ENCODE measurements at regions not wholly inside any gene's neighbourhood (a gene's known extent, or its start where the extent isn't known, plus 50 kb on each side); places are given as distances from the start of the nearest gene placed in this dataset.

DNA sequence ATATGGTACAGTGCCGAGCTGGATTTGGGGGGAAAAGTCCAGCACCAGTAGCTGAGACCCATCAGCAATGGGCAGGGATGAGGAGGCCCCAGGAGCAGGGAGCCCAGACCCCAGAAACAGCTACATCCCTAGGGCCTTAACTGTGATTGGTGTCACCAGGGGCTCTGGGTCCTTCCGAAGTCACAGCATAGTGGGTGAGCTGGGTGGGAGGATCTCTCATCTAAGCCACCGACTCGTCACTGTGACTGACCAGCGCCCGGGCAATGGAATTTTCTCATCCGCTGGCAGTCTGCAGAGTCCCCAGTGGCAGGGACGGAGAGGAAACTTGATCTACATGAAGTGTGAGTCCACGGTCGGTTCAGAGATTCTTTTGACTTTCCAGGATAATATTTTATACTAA, 186.5 kb downstream of the SH3BP4 start:
- DNase-seq, result no peak
- in situ Hi-C loops (cut with HindIII; ENCODE audit: low pct_ligation_motif_present, low pct_unique_long_range_greater_than_20kb, low sequenced_read_pairs), result no loop called here

DNA sequence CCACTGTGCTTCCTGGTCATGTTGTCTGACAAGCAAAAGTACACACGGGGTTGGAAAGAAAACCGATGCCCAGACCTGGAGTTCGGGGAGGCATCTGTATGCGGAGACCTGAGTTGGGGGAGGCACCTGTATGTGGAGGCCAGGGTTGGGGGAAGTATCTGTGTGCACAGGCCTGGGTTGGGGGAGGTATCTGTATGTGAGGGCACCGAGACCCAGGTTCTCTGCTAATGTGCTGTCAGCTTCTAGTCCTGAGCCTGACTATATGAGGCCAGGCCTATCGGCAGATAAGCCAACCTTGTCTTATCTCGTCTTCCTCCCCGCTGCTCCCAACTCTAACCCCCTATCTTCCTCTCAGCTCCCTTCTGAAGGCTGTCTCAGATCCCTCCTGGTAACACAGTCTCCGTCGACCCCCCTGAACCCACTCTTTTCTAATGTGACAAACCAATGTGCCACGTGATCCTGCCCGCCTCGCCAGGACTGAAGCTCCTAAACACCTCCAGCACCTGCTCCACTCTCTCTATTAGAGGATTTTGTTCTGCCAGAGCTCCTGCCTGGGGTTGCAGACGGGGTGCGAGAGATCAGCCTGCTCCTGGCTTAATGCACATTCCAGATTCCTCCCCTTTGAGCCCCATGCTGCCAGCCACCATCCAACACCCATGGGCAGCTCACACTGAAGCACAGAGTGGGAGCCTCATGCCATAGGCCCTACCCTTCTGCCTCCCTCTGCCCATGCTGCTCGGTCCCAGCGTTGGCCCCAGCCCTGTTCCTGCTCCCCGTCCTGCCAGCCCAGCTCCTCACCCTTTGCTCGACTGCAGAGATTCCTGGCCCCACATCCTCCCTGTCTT, 188.4 kb downstream of the SH3BP4 start:
- in situ Hi-C loops (cut with HindIII; ENCODE audit: low pct_ligation_motif_present, low pct_unique_long_range_greater_than_20kb, low sequenced_read_pairs), result no loop called here
- DNase-seq, result no peak

DNA sequence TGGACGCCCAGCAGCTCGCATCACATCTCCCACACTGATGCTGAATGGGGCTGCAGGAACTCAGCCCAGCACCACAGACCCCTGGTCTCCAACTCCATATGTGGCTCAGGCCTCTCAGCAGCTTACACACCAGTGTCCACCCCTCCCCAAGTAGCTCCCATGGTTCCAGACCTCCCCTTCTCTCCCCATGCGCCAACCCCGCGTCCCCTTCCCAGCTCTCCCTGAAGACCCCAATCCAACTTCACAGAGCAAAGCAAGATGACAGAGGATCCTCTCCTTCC, 188.9 kb downstream of the SH3BP4 start:
- DNase-seq, result no peak
- in situ Hi-C loops (cut with HindIII; ENCODE audit: low pct_ligation_motif_present, low pct_unique_long_range_greater_than_20kb, low sequenced_read_pairs), result no loop called here

DNA sequence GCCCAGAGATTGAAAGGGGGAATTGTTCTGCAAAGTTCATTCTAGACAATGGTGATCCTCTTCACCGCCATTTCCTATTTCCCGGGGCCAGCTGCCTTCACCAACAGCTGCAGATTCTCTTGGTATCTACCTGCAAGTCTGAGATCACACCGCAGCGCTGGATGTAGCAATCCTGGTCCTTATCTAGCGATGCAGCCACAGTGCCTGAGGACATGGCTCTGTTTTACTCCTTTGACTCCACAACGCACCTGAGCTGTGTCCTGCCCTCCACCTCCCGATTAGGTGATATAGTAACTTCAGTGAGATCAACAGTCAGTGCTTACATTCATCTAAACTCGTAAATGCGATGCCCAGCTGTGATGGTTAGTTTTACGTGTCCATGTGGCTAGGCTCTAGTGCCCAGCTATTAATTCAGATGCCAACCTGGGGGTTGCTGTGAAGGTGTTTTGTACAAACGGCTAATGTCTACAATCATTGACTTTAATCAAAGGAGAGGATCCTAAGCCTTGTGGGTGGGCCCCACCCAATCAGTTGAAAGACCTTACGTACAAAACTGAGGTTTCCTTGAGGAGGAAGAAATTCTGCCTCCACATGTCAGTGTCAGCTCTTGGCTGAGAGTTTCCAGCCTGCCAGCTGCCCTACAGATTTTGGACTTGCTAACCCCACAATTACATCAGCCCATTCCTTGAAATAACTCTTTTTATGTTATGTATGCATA, 189.8 kb downstream of the SH3BP4 start:
- no peak for DNase-seq
- in situ Hi-C loops (cut with HindIII; ENCODE audit: low pct_ligation_motif_present, low pct_unique_long_range_greater_than_20kb, low sequenced_read_pairs), result no loop called here

DNA sequence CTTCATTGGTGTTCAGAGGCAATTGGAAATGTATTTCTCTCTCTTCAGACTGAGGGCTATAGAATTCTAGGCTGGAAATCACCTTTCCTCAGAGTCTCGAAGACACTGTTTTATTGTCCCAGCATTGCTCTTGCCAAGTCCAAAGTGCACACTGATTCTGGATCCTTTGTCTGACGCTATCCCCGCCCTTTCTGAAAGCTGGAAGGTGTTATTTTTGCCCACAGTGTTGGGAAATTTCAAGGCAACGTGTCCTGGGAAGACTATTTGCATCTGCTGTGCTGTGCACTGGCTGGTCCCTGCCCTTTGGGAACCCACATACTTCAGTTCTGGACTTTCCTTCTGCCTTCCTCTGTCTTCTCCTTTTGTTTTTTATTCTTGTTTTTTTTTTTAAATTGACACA, 190.8 kb downstream of the SH3BP4 start:
- DNase-seq, result no peak
- in situ Hi-C loops (cut with HindIII; ENCODE audit: low pct_ligation_motif_present, low pct_unique_long_range_greater_than_20kb, low sequenced_read_pairs), result no loop called here

DNA sequence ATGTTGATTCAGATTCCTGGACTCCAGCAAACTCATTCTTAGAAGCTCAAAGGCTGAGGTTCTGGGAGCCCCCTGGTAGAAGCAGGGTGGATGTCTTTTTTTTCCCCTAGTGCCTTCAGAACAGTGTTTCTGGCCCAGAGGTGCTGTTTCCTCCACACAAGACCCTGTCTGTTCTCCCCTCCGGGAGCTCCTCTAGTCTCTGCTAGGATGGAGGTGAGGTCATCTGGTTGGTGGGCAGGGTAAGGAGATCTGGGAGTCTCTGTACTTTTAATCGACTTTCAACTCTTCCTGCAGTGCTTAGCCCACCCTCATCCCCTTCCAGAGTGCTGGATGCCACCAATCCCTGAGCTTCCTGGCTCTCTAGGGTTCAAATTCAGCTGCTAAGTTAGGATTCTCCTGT, 192.0 kb downstream of the SH3BP4 start:
- DNase-seq, result no peak
- in situ Hi-C loops (cut with HindIII; ENCODE audit: low pct_ligation_motif_present, low pct_unique_long_range_greater_than_20kb, low sequenced_read_pairs), result no loop called here

DNA sequence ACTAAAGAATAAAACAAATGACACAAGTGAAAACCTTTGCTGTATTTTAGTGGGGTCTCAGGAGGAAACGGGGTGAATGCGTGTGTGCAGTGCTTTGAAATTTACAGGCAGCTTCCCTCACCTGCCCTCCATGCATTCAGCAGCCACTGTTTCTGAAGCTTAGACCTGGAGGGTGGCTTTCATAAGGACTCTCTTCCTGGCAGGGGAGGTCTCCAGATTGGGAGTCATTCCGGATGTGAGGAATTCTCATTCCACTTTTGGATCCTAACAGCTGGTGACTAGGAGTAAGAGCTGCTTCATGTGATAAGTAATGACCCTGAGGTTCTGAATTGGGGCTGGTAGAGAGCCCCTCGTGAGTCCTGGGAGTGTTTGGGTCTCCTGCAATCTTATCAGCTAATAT, 192.5 kb downstream of the SH3BP4 start:
- in situ Hi-C loops (cut with HindIII; ENCODE audit: low pct_ligation_motif_present, low pct_unique_long_range_greater_than_20kb, low sequenced_read_pairs), result no loop called here
- DNase-seq, result no peak

DNA sequence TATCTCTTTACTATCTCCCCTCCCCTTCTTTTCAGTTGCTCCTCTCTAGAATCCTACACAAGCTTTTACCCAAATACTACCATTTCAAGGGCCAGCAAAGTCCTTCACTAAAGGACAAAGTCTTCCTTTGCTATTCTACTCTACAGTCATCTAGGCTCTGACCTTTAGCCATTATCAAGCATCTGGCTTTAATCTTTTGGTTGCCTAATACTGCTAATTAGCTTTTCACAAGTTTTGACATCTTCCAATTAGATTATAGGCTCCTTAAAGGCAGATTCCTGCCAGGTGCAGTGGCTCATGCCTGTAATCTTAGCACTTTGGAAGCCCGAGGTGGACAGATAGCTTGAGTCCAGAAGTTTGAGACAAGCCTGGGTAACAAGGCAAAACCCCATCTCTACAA, 194.4 kb downstream of the SH3BP4 start:
- no peak for DNase-seq
- in situ Hi-C loops (cut with HindIII; ENCODE audit: low pct_ligation_motif_present, low pct_unique_long_range_greater_than_20kb, low sequenced_read_pairs), result no loop called here

DNA sequence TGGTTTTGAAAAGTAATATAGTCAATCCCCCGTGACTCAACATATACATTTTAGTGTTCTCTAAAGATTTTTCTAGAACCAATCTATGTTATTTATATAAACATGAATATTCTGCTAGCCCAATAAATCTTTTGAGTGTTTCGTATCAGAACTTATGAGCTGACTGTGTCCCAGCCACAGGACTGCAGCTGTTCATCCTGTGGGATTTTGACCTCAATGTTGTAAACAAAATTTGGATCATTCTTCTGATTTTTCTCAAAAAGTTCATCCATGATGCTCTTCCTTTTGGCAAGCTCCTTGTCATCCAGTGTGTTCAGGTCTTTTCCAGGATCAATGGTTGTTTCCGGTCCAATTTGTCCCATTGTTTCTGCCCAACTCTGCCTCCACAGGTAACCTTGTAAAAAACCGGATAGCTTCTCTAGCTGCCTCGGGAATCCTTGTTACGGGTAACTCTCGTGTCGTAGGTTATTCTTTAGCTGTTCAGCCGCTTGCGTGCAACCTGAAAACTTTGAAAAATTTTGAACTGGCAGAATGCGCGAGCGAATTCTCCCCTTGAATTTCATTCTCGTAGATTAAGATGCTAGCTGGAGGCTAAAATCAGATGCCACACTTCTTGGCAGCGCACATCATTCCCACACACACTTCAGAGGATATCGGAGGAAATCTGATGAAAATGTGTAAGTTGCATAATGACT, 195.2 kb downstream of the SH3BP4 start:
- no peak for DNase-seq
- in situ Hi-C loops (cut with HindIII; ENCODE audit: low pct_ligation_motif_present, low pct_unique_long_range_greater_than_20kb, low sequenced_read_pairs), result no loop called here

DNA sequence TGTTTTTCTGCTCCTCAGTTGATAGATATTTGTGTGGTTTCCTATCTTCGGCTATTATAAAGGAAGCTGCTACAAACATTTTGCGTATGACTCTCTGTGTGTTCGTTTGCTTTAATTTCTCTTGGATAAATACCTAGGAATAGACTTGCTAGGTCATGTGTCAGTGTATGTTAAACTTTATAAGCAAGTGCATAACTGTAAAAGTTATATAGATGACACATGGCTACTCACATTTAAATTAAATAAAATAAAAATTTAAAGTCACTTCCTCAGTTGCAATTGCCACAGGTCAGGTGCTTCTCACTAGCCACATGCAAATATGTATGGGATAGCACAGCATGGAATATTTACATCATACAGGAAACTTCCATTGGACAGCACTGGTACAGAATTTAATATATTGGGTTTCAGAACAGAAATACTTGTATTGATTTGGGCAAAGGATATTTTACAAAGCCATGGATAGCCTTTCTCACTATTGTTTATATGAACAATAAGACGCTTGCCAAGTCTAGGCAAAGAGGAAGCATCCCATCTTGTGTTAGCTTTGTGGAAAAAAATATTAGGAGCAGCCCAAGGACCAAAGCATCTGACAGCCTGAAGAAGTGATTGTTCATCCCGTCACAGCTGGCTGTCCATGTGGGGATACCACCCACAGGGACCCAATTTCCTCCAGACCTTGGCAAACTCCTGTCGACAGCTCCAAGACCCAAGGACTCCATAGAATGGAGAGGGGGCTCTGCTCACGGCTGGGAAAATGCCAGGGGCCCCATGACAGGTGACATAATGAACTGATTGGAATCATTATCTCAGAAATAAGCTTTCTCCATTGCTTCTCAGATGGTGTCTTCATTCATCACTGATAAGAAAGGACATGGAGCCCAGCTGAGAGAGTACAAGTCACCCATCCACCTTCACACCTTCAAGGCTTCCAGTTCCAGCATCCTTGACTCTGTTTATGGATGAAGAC, 196.7 kb downstream of the SH3BP4 start:
- no peak for DNase-seq
- in situ Hi-C loops (cut with HindIII; ENCODE audit: low pct_ligation_motif_present, low pct_unique_long_range_greater_than_20kb, low sequenced_read_pairs), result no loop called here

DNA sequence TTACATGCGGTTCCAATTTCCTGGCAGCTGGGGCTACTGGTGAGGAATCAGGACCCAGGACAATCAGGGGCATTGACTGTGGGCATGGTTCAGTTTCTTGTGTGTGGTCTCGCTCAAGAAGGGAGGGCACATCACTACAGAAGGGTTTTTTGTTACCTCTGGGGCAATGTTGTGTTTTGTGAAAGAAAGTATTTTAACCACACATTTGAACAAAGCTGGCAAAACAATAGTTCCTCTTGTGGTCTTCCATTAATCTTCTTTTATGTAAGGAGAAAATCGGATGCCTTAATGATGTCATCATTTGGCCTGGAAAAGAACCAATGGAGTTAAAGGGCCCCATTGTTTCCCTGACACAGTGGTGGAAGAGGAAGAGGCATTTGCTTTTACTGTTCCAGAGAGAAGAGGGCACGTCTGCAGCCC, 197.4 kb downstream of the SH3BP4 start:
- in situ Hi-C loops (cut with HindIII; ENCODE audit: low pct_ligation_motif_present, low pct_unique_long_range_greater_than_20kb, low sequenced_read_pairs), result no loop called here
- no peak for DNase-seq

DNA sequence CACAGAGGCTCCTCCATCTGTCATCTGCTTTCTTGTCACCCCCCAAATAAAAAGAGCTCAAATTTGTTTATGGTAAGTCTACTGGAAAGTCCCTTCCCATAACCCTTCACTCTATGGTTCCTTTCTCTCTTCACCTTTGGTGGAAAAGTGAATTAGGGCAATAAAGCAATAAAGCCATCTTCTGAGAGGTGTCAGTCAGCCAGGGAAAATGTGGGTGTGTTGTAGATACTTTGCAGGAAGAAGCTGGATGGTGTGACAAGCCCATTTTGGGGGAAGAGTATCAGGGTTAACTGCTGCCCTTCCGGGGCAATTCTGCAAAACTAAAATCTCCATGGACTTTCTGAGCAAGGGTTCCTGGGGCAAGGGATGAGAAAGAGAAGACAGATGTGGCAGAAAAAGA, 197.9 kb downstream of the SH3BP4 start:
- in situ Hi-C loops (cut with HindIII; ENCODE audit: low pct_ligation_motif_present, low pct_unique_long_range_greater_than_20kb, low sequenced_read_pairs), result no loop called here
- no peak for DNase-seq

DNA sequence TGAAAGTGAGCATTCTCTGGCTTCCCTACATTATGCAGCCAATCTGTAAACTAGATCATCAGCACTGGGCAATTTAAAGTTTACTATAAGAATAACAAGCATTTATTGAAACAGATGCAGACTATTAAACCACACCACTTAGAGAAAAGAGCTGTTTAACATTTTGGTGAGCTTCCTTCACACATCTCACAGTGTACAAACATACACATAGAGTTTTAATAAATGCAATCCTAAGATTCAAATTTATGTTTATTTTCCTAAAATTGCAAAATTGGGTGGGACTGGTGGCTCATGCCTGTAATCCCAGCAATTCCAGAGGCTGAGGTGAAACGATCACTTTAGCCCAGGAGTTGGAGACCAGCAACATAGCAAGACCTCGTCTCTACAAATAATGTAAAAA, 199.3 kb downstream of the SH3BP4 start:
- in situ Hi-C loops (cut with HindIII; ENCODE audit: low pct_ligation_motif_present, low pct_unique_long_range_greater_than_20kb, low sequenced_read_pairs), result no loop called here
- DNase-seq, result no peak

DNA sequence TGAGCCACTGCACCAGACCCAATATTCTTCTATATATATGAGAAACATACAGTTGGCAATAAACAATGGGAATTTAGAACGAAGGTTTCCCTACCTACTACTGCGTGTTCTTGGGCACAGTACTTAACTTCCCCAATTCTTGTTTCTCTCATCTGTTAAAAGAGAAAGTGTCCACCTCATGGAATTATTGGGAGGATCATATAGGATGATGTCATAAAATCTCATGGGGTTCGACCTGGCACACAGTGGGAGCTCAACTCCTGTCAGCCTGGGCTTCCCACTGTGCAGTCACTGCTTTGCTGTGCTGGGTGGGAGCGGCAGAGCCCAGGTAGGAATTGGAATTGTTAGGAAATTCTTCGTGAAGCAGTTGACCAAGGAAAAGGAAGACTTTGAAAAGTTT, 203.3 kb downstream of the SH3BP4 start:
- in situ Hi-C loops (cut with HindIII; ENCODE audit: low pct_ligation_motif_present, low pct_unique_long_range_greater_than_20kb, low sequenced_read_pairs), result no loop called here

DNA sequence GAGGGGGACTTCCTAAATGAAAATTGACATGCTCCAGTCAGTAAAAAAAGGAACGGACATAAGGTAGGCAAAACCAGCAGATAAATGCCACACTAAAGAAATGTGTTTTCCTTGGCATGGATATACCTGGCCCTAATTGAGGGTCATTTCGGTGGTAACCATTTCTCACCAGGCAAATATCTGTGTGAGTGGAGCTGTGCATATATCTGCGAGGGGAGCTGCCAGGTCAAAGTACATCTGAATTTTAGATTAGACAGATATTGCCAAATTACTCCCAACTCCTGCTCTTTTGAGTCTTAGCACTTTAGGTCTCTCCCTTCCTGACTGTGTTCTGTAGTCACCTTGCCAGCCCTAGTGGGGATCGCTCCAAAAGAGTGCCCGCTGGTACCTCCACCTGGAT, 204.2 kb downstream of the SH3BP4 start:
- in situ Hi-C loops (cut with HindIII; ENCODE audit: low pct_ligation_motif_present, low pct_unique_long_range_greater_than_20kb, low sequenced_read_pairs), result no loop called here
- no peak for DNase-seq

More for the DNA sequence above, 203.3 kb downstream of the SH3BP4 start:
- DNase-seq, result no peak

DNA sequence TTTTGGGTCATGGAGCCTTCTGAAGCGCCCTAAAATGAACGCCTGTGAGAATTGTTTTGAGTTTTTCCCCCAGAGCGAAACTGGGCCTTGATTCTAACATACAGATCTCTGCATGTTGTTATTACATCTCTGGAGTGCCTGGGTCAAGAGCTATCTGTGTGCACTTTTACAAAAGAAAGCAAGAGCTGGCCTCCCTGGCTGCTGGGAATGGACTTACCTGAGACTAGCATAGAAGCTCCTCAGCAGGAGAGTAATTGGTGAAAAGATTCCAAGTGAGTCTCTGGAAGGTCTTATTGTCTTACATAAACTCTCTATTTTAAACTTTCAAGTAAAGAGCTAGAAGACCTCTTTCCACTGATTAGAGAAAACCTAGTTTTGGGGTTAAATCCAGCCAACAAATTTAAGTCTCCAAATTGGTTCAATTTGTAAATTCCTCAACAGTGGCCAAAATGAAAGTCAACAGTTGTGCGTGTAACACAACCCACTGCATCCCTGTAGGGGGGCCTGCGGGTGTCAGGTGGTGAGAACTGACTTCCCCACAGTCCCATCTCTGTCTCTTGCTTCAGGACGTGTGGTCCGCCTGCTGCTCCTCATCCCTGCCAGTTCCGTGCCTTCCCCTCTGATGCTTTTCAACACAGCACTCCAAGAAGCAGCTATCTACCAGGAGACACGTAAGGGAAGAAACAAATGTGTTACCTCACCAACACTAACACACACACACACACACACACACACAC, 206.1 kb downstream of the SH3BP4 start:
- no peak for DNase-seq
- in situ Hi-C loops (cut with HindIII; ENCODE audit: low pct_ligation_motif_present, low pct_unique_long_range_greater_than_20kb, low sequenced_read_pairs), result no loop called here

DNA sequence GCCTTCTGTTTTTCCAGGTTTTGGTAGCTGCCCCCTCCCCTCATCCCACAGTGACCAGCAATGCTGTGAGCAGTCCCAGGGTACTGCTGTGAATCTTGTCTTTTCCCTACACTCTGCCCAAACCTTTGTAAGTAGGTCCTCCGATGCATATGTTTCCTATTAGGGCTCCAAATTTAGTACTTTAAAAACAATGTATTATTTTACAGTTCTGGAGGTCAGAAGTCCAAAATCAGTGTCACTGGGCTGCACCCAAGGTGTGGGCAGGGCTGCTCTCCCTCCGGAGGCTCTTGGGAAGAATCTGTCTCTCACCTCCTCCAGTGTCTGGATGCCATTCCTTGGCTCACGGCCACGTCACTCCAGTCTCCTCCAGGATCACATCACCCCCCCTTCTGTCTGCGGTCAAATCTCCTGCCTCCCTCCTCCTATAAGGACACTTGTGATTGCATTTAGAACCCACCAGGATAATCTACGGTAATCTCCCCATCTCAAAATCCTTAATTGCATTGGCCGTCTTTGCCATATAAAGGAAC, 208.5 kb downstream of the SH3BP4 start:
- no peak for DNase-seq
- in situ Hi-C loops (cut with HindIII; ENCODE audit: low pct_ligation_motif_present, low pct_unique_long_range_greater_than_20kb, low sequenced_read_pairs), result no loop called here

DNA sequence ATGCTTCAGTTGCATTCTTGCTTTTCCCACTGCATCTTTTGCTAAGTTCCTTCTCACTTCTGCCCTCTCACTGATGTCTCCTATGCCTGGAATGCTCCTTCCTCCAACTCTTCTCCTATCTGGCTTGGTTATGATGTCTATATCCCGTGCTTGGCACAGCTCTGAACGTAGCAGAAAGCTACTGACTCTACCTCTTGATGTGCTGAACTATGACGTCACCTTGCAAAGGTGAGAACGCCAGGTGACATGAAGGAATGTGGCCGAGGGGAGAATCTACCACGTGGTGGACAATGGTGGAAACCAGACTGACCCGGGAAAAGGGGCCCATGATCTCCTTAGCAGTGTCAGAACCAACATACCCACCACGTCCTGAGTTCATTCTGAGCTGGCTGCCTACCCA, 209.7 kb downstream of the SH3BP4 start:
- in situ Hi-C loops (cut with HindIII; ENCODE audit: low pct_ligation_motif_present, low pct_unique_long_range_greater_than_20kb, low sequenced_read_pairs), result no loop called here
- DNase-seq, result no peak

Measured in ACHN (cell line).